ENCODE measurements at regions not wholly inside any gene's neighbourhood (a gene's known extent, or its start where the extent isn't known, plus 50 kb on each side); places are given as distances from the start of the nearest gene placed in this dataset.

DNA sequence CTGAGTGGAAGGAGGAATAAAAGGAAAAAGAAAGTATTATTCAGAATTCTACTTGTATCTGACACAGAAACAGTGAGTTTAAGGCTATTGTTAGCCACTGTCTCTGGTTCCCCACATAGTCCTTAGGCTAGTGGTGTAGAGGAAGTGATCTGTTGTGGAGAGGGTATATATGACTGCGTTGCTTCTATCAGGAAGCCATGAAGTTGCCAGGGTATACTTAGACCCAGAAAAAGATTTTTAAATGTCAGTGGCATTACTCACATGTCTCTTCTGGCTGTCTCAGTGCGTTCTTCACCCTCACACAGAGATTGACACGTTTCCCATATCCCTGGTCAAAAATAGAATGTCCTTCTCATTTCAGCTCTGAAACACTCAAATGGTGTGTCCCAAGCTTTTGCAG is 72.7 kb downstream of the SEM1 start:
- TF ChIP-seq ZNF70 (CRISPR knock-in tag; IDR thresholded peaks at IDR 0.05) (no peak), ISL1 (CRISPR knock-in tag; IDR thresholded peaks at IDR 0.05) (no peak), BACH2 (CRISPR knock-in tag; IDR thresholded peaks at IDR 0.05; ENCODE audit: borderline replicate concordance) (no peak)
